Peyer's patch (tissue), 4 donors: ENCODE measurements at regions not wholly inside any gene's neighbourhood (a gene's known extent, or its start where the extent isn't known, plus 50 kb on each side); places are given as distances from the start of the nearest gene placed in this dataset.

Experiments used
- CTCF ChIP-seq, 6 experiments: fragments of 450-650 bp in 4 of 6; fragments of 200-600 bp in 2 of 6; sonication (generic) in 1 of 6; IDR thresholded peaks; one replicate each; pipeline ENCODE4 v1.5.1; 2017 to 2019; ENCODE audit warnings: antibody characterized with exemption in 6 of 6, mild to moderate bottlenecking in 3 of 6, moderate library complexity in 1 of 6
- POLR2A ChIP-seq, 2 donors: fragments of 450-650 bp; IDR thresholded peaks; one replicate each; pipeline ENCODE4 v1.5.1; 2017; ENCODE audit warnings: antibody characterized with exemption in 2 of 2, mild to moderate bottlenecking in 2 of 2, moderate library complexity in 2 of 2

GRCh38 chr6:1242446-1242845 is 69.5 kb upstream of the FOXQ1 start:
- TF ChIP-seq CTCF (IDR thresholded peaks at IDR 0.05), result no peak
- no peak for TF ChIP-seq POLR2A (IDR thresholded peaks at IDR 0.05)
